HepG2 (cell line): ENCODE measurements at regions not wholly inside any gene's neighbourhood (a gene's known extent, or its start where the extent isn't known, plus 50 kb on each side); places are given as distances from the start of the nearest gene placed in this dataset.

ENCODE experiments used
- ARHGAP35 ChIP-seq: sonication (generic); formaldehyde crosslinking; IDR thresholded peaks from 2 replicates; pipeline ENCODE4 v1.9.0; 2022; ENCODE audit warnings: mild to moderate bottlenecking, inconsistent platforms, moderate library complexity, missing genetic modification reagents, borderline replicate concordance
- ELF4 ChIP-seq: sonication (generic); formaldehyde crosslinking; IDR thresholded peaks from 2 replicates; pipeline ENCODE4 v1.5.0; 2020; ENCODE audit warnings: missing genetic modification reagents, mild to moderate bottlenecking, moderate library complexity, borderline replicate concordance
- FOSL2 ChIP-seq: sonication (generic); formaldehyde crosslinking; IDR thresholded peaks from 2 replicates; pipeline ENCODE4 v1.4.0; 2020; ENCODE audit warnings: missing genetic modification reagents
- FOXP4 ChIP-seq: sonication (generic); formaldehyde crosslinking; IDR thresholded peaks from 2 replicates; pipeline ENCODE4 v1.4.0; 2020; ENCODE audit warnings: missing genetic modification reagents
- KLF11 ChIP-seq: IDR thresholded peaks from 2 replicates; pipeline ENCODE4 v1.6.1; 2016; ENCODE audit warnings: missing compliant biosample characterization
- MAF1 ChIP-seq: sonication (generic); formaldehyde crosslinking; IDR thresholded peaks from 2 replicates; pipeline ENCODE4 v1.5.0; 2020; ENCODE audit warnings: missing genetic modification reagents, borderline replicate concordance
- MED8 ChIP-seq: sonication (generic); formaldehyde crosslinking; IDR thresholded peaks from 2 replicates; pipeline ENCODE4 v1.8.1; 2023; ENCODE audit warnings: mild to moderate bottlenecking, missing genetic modification reagents; ENCODE audit not compliant: insufficient replicate concordance
- MIER2 ChIP-seq: IDR thresholded peaks from 2 replicates; pipeline ENCODE4 v1.6.1; 2016; ENCODE audit warnings: missing biosample characterization, missing genetic modification reagents
- MLLT10 ChIP-seq: sonication (generic); formaldehyde crosslinking; IDR thresholded peaks from 2 replicates; pipeline ENCODE4 v1.4.0; 2020; ENCODE audit warnings: missing genetic modification reagents
- PAXIP1 ChIP-seq: sonication (generic); formaldehyde crosslinking; conservative IDR thresholded peaks from 2 replicates; pipeline ENCODE4 v1.4.0; 2020; ENCODE audit warnings: mild to moderate bottlenecking, missing genetic modification reagents, moderate library complexity
- REST ChIP-seq, 2 experiments: IDR thresholded peaks; 2 replicates each; pipeline ENCODE4 v1.6.1; 2011 to 2012; ENCODE audit warnings: low read length in 2 of 2, borderline replicate concordance in 1 of 2, low read depth in 1 of 2, mild to moderate bottlenecking in 1 of 2, moderate library complexity in 1 of 2
- ZBTB21 ChIP-seq: sonication (generic); formaldehyde crosslinking; IDR thresholded peaks from 2 replicates; pipeline ENCODE4 v1.4.0; 2020; ENCODE audit warnings: missing genetic modification reagents
- ZKSCAN8 ChIP-seq: IDR thresholded peaks from 2 replicates; pipeline ENCODE4 v1.6.1; 2016; ENCODE audit warnings: borderline replicate concordance, missing genetic modification reagents, missing compliant biosample characterization
- ZNF224 ChIP-seq: sonication (generic); formaldehyde crosslinking; IDR thresholded peaks from 2 replicates; pipeline ENCODE4 v1.5.0; 2020; ENCODE audit warnings: mild to moderate bottlenecking, missing genetic modification reagents
- ZNF280D ChIP-seq: sonication (generic); formaldehyde crosslinking; IDR thresholded peaks from 2 replicates; pipeline ENCODE4 v1.5.1; 2020; ENCODE audit warnings: mild to moderate bottlenecking, missing genetic modification reagents
- ZNF468 ChIP-seq: sonication (generic); formaldehyde crosslinking; IDR thresholded peaks from 2 replicates; pipeline ENCODE4 v1.8.0; 2022; ENCODE audit warnings: mild to moderate bottlenecking, moderate library complexity, missing genetic modification reagents
- ZNF674 ChIP-seq: sonication (generic); formaldehyde crosslinking; IDR thresholded peaks from 2 replicates; pipeline ENCODE4 v1.5.0; 2020; ENCODE audit warnings: low read depth, mild to moderate bottlenecking, missing genetic modification reagents
- ZNF737 ChIP-seq: sonication (generic); formaldehyde crosslinking; IDR thresholded peaks from 2 replicates; pipeline ENCODE4 v1.5.0; 2020; ENCODE audit warnings: missing genetic modification reagents, mild to moderate bottlenecking, borderline replicate concordance

GRCh38 chr4:114287079-114287696, 307.7 kb upstream of the ARSJ start (continued):
- peak in 1 of 2 experiments; percentile 9; a peak in 1 of 4 replicates for TF ChIP-seq REST (IDR thresholded peaks at IDR 0.05; ENCODE audit: borderline replicate concordance in 1 of 2, low read depth in 1 of 2, low read length in 2 of 2)
- TF ChIP-seq ZKSCAN8 (CRISPR knock-in tag) = no peak
- TF ChIP-seq ZNF224 = no peak
- peak; percentile 88 for TF ChIP-seq FOXP4 (CRISPR knock-in tag)
- 0 out of 2 replicates have a peak, but pooled peaks have one; percentile 67 for TF ChIP-seq MIER2
- no peak for TF ChIP-seq ELF4 (CRISPR knock-in tag)
- TF ChIP-seq MAF1 (CRISPR knock-in tag) = no peak
- TF ChIP-seq ZNF280D = no peak
- no peak for TF ChIP-seq ZNF674
- TF ChIP-seq ZNF737 = no peak
- no peak for TF ChIP-seq ARHGAP35 (CRISPR knock-in tag)
- no peak for TF ChIP-seq ZBTB21 (CRISPR knock-in tag)
- no peak for TF ChIP-seq KLF11 (CRISPR knock-in tag)
- peak; percentile 37 for TF ChIP-seq FOSL2 (CRISPR knock-in tag)
- TF ChIP-seq ZNF468 (CRISPR knock-in tag) = no peak
- TF ChIP-seq MED8 = no peak
- no peak for TF ChIP-seq MLLT10
- TF ChIP-seq PAXIP1 (CRISPR knock-in tag) = peak; percentile 91
